ENCODE measurements at regions not wholly inside any gene's neighbourhood (a gene's known extent, or its start where the extent isn't known, plus 50 kb on each side); places are given as distances from the start of the nearest gene placed in this dataset.

GRCh38 chr7:46461334-46461777 lies 540.3 kb upstream of the IGFBP3 start:
- no peak for FAIRE-seq
- CTCF ChIA-PET (ENCODE audit: partially characterized antibody), result no interaction called here
- no peaks in the 10 kb centered on the region for H3K23me2 ChIP-seq (ENCODE audit: low read depth, low read length)

More at GRCh38 chr7:46461334-46461777, 540.3 kb upstream of the IGFBP3 start:
- H3K9ac ChIP-seq (replicated peaks in 1 of 4; ENCODE audit: extremely low read depth in 1 of 4, low read depth in 3 of 4, low read length in 3 of 4), result no peak overlapping the region
- H2BK5ac ChIP-seq (ENCODE audit: low read depth, low read length), result no peak overlapping the region
- H3K14ac ChIP-seq (ENCODE audit: insufficient read length), result no peak overlapping the region
- H3K23ac ChIP-seq (ENCODE audit: insufficient read length), result no peak overlapping the region
- H2BK15ac ChIP-seq (ENCODE audit: low read length), result no peak overlapping the region
- no peak overlapping the region for H3K18ac ChIP-seq (ENCODE audit: extremely low read depth, low read length)
- H3K9me3 ChIP-seq (ENCODE audit: insufficient read depth in 2 of 2, low read depth in 1 of 2, low read length in 1 of 2), result peaks cover 3 to 12% of the 10 kb centered on the region in 2 experiments
- no peak for DNase-seq (ENCODE audit: low read depth in 1 of 2, low spot score in 2 of 2)
- H3K27ac ChIP-seq (ENCODE audit: low read depth, low read length), result no peak overlapping the region
- no peak overlapping the region for H2AFZ ChIP-seq (ENCODE audit: low read length)
- H3K4me3 ChIP-seq (ENCODE audit: extremely low read depth in 1 of 4, insufficient read depth in 2 of 4, low read depth in 3 of 4, low read length in 4 of 4), result no peak overlapping the region
- TF ChIP-seq SIX5 (IDR thresholded peaks at IDR 0.05; ENCODE audit: low read depth, low read length), result no peak
- no peak for TF ChIP-seq CTBP2 (IDR thresholded peaks at IDR 0.05; ENCODE audit: borderline replicate concordance, insufficient read depth, insufficient read length, low read length)
- no peak for TF ChIP-seq RFX5 (IDR thresholded peaks at IDR 0.05; ENCODE audit: borderline replicate concordance, low read depth, low read length)
- TF ChIP-seq GTF2F1 (IDR thresholded peaks at IDR 0.05; ENCODE audit: borderline replicate concordance, low read depth, low read length), result no peak
- TF ChIP-seq CREB1 (IDR thresholded peaks at IDR 0.05), result no peak
- TF ChIP-seq BCL11A (IDR thresholded peaks at IDR 0.05; ENCODE audit: low read depth in 2 of 2, low read length in 2 of 2), result no peak
- no peak for TF ChIP-seq BACH1 (IDR thresholded peaks at IDR 0.05; ENCODE audit: low read length)
- TF ChIP-seq RBBP5 (IDR thresholded peaks at IDR 0.05; ENCODE audit: borderline replicate concordance, low read depth, low read length), result no peak
- TF ChIP-seq SRF (IDR thresholded peaks at IDR 0.05; ENCODE audit: low read depth, low read length), result no peak
- TF ChIP-seq RXRA (IDR thresholded peaks at IDR 0.05; ENCODE audit: insufficient read depth, low read depth, low read length), result no peak
- no peak overlapping the region for H2AK5ac ChIP-seq (ENCODE audit: low read depth, low read length)
- no peaks in the 10 kb centered on the region for H3K79me1 ChIP-seq (ENCODE audit: low read depth, low read length)
- H3K4me1 ChIP-seq (replicated peaks in 1 of 4; ENCODE audit: control insufficient read depth in 3 of 4, insufficient read depth in 4 of 4, low read length in 3 of 4), result no peaks in the 10 kb centered on the region
- H2BK12ac ChIP-seq (ENCODE audit: low read depth, low read length), result no peak overlapping the region
- no peak overlapping the region for H4K91ac ChIP-seq (replicated peaks; ENCODE audit: insufficient read length, low read length)
- H2BK120ac ChIP-seq (replicated peaks; ENCODE audit: low read depth, low read length), result no peak overlapping the region
- 90% methylated on average over 3 of the region's 3 CpGs; no CpG with 5 or more reads in 1 of the 2 experiments for WGBS, 2 experiments (ENCODE audit: extremely low coverage in 1 of 2, insufficient coverage in 1 of 2, insufficient read length in 1 of 2, insufficient replicate concordance in 2 of 2, low coverage in 1 of 2, low lambda C conversion rate in 2 of 2, missing lambda C conversion rate in 1 of 2)
- H3K36me3 ChIP-seq (ENCODE audit: control insufficient read depth in 2 of 4, insufficient read depth in 4 of 4, low read length in 3 of 4), result no peaks in the 10 kb centered on the region
- H3K27me3 ChIP-seq (replicated peaks in 1 of 4; ENCODE audit: control insufficient read depth in 3 of 4, extremely low read depth in 1 of 4, insufficient read depth in 3 of 4, low read length in 3 of 4), result no peaks in the 10 kb centered on the region
- no peaks in the 10 kb centered on the region for H4K20me1 ChIP-seq (replicated peaks in 1 of 2; ENCODE audit: control insufficient read depth in 1 of 2, insufficient read depth in 2 of 2, low read length in 2 of 2)
- no peak overlapping the region for H4K8ac ChIP-seq (ENCODE audit: extremely low read depth, insufficient read depth, low read length)
- no peak overlapping the region for H2BK20ac ChIP-seq (ENCODE audit: low read length)
- no peaks in the 10 kb centered on the region for H3K79me2 ChIP-seq (ENCODE audit: control insufficient read depth in 1 of 2, insufficient read depth in 2 of 2, low read length in 2 of 2)
- H3K56ac ChIP-seq (replicated peaks; ENCODE audit: insufficient read length, low read depth, low read length), result no peak overlapping the region
- H4K5ac ChIP-seq (ENCODE audit: insufficient read length, low read depth, low read length), result no peak overlapping the region
- H3K4me2 ChIP-seq (ENCODE audit: insufficient read depth in 1 of 2, low read depth in 2 of 2, low read length in 2 of 2), result no peak overlapping the region
- H3K4ac ChIP-seq (replicated peaks; ENCODE audit: insufficient read length, low read depth, low read length), result no peak overlapping the region
- POLR2A ChIA-PET (ENCODE audit: partially characterized antibody), result no interaction called here

Data from H1 (cell line).